UCSD-AML1 (cell line): ENCODE measurements at regions not wholly inside any gene's neighbourhood (a gene's known extent, or its start where the extent isn't known, plus 50 kb on each side); places are given as distances from the start of the nearest gene placed in this dataset.
A peak's percentile ranks its signal among the peaks of the same experiment; 100 is the strongest.

ENCODE experiments used
- DNase-seq: peaks from one replicate; lab custom pipeline; 2025; ENCODE audit not compliant: unreplicated experiment; lab: John Stamatoyannopoulos, UW

GRCh38 chr1:209349363-209350308 lies 233.9 kb upstream of the CAMK1G start:
- DNase-seq = no peak

- no peak for DNase-seq
Observed at GRCh38 chr1:209353053-209353452, 230.5 kb upstream of the CAMK1G start.

- DNase-seq = peak; percentile 47
Observed at GRCh38 chr1:209354111-209354839, 229.2 kb upstream of the CAMK1G start.

GRCh38 chr1:209354840-209355165 lies 228.7 kb upstream of the CAMK1G start:
- DNase-seq = no peak

- no peak for DNase-seq
Observed at GRCh38 chr1:209355415-209355814, 228.1 kb upstream of the CAMK1G start.

GRCh38 chr1:209356976-209357377 lies 226.5 kb upstream of the CAMK1G start:
- DNase-seq = no peak

- no peak for DNase-seq
Observed at GRCh38 chr1:209363112-209363511, 220.4 kb upstream of the CAMK1G start.

GRCh38 chr1:209364716-209365115 lies 218.8 kb upstream of the CAMK1G start:
- no peak for DNase-seq

- DNase-seq = no peak
Observed at GRCh38 chr1:209367061-209367772, 216.3 kb upstream of the CAMK1G start.

- no peak for DNase-seq
Observed at GRCh38 chr1:209368864-209369598, 214.5 kb upstream of the CAMK1G start.

- no peak for DNase-seq
Observed at GRCh38 chr1:209370241-209370995, 213.1 kb upstream of the CAMK1G start.

GRCh38 chr1:209375097-209375496 lies 208.4 kb upstream of the CAMK1G start:
- DNase-seq = no peak

GRCh38 chr1:209375671-209376365 lies 207.7 kb upstream of the CAMK1G start:
- DNase-seq = no peak

- DNase-seq = no peak
Observed at GRCh38 chr1:209376774-209377173, 206.7 kb upstream of the CAMK1G start.

- no peak for DNase-seq
Observed at GRCh38 chr1:209377995-209378394, 205.5 kb upstream of the CAMK1G start.

GRCh38 chr1:209379280-209379679 lies 204.2 kb upstream of the CAMK1G start:
- no peak for DNase-seq

GRCh38 chr1:209380420-209380819 lies 203.1 kb upstream of the CAMK1G start:
- DNase-seq = no peak

- no peak for DNase-seq
Observed at GRCh38 chr1:209382231-209383100, 201.0 kb upstream of the CAMK1G start.

- DNase-seq = no peak
Observed at GRCh38 chr1:209383422-209383821, 200.1 kb upstream of the CAMK1G start.
